H1 (cell line): ENCODE measurements at regions not wholly inside any gene's neighbourhood (a gene's known extent, or its start where the extent isn't known, plus 50 kb on each side); places are given as distances from the start of the nearest gene placed in this dataset.
"Not testable (repeated sequence)": the region's sequence is repeated elsewhere in the genome, so short reads cannot be mapped to it uniquely, and the experiment has no call there.

ENCODE experiments used
- BACH1 ChIP-seq: IDR thresholded peaks from 2 replicates; pipeline ENCODE4 v1.6.1; 2012; ENCODE audit warnings: low read length, improper control_type of control experiment
- CTCF ChIP-seq, 3 experiments: IDR thresholded peaks; 1 replicate in 2 of 3; 2 replicates in 1 of 3; pipeline versions ENCODE4 v1.5.1 to v1.6.1; 2011; ENCODE audit warnings: low read length in 3 of 3, mild to moderate bottlenecking in 3 of 3, inconsistent platforms in 2 of 3, low read depth in 1 of 3, moderate library complexity in 1 of 3; ENCODE audit not compliant: insufficient read depth in 1 of 3; ENCODE audit errors: control extremely low read depth in 1 of 3
- EP300 ChIP-seq, 2 experiments: IDR thresholded peaks; 1 replicate in 1 of 2; 2 replicates in 1 of 2; pipeline ENCODE4 v1.6.1; 2011 to 2012; ENCODE audit warnings: low read depth in 2 of 2, low read length in 2 of 2, mild to moderate bottlenecking in 2 of 2, borderline replicate concordance in 1 of 2, inconsistent platforms in 1 of 2, moderate library complexity in 1 of 2
- HDAC2 ChIP-seq, 2 experiments: fragments of 300-600 bp in 1 of 2; sonication (generic) in 1 of 2; IDR thresholded peaks; 2 replicates each; pipeline ENCODE4 v1.6.1; 2011 to 2012; ENCODE audit warnings: low read depth in 2 of 2, low read length in 2 of 2, mild to moderate bottlenecking in 2 of 2, moderate library complexity in 2 of 2, borderline replicate concordance in 1 of 2, inconsistent platforms in 1 of 2
- KDM1A ChIP-seq: fragments of 200-600, 300-600 bp; sonication (generic); IDR thresholded peaks from 2 replicates; pipeline ENCODE4 v1.7.1; 2016; ENCODE audit warnings: mild to moderate bottlenecking, low read length, borderline replicate concordance
- RAD21 ChIP-seq, 2 experiments: IDR thresholded peaks in 1 of 2; conservative IDR thresholded peaks in 1 of 2; 2 replicates each; pipeline ENCODE4 v1.6.1; 2011; ENCODE audit warnings: low read depth in 2 of 2, low read length in 2 of 2, improper control_type of control experiment in 1 of 2, inconsistent platforms in 1 of 2, mild to moderate bottlenecking in 1 of 2, moderate library complexity in 1 of 2
- RBBP5 ChIP-seq: IDR thresholded peaks from 2 replicates; pipeline ENCODE4 v1.7.1; 2012; ENCODE audit warnings: low read depth, mild to moderate bottlenecking, inconsistent platforms, low read length, moderate library complexity, borderline replicate concordance
- SAP30 ChIP-seq: fragments of 300-600 bp; sonication (generic); IDR thresholded peaks from 2 replicates; pipeline ENCODE4 v1.7.1; 2012; ENCODE audit warnings: low read length, moderate library complexity, mild to moderate bottlenecking, inconsistent platforms; ENCODE audit not compliant: insufficient read depth, insufficient replicate concordance
- SIX5 ChIP-seq: IDR thresholded peaks from 2 replicates; pipeline ENCODE4 v1.6.1; 2011; ENCODE audit warnings: mild to moderate bottlenecking, low read depth, low read length
- SP1 ChIP-seq: IDR thresholded peaks from 2 replicates; pipeline ENCODE4 v1.6.1; 2011; ENCODE audit warnings: low read depth, low read length
- TAF1 ChIP-seq: IDR thresholded peaks from 2 replicates; pipeline ENCODE4 v1.6.1; 2011; ENCODE audit warnings: mild to moderate bottlenecking, low read depth, low read length

GRCh38 chrX:90189046-90189445 lies 267.3 kb downstream of the TGIF2LX start:
- not testable (repeated sequence) for TF ChIP-seq CTCF (IDR thresholded peaks at IDR 0.05; ENCODE audit: control extremely low read depth in 1 of 3, insufficient read depth in 1 of 3, low read depth in 1 of 3, low read length in 3 of 3); HDAC2 (IDR thresholded peaks at IDR 0.05; ENCODE audit: borderline replicate concordance in 1 of 2, low read depth in 2 of 2, low read length in 2 of 2); TAF1; SIX5; EP300 (IDR thresholded peaks at IDR 0.05; ENCODE audit: borderline replicate concordance in 1 of 2, low read depth in 2 of 2, low read length in 2 of 2); KDM1A; RAD21 (IDR thresholded peaks at IDR 0.05 in 1 of 2, conservative IDR thresholded peaks at IDR 0.05 in 1 of 2; ENCODE audit: low read depth in 2 of 2, low read length in 2 of 2); BACH1; SP1; SAP30; RBBP5
